ACHN (cell line): ENCODE measurements at regions not wholly inside any gene's neighbourhood (a gene's known extent, or its start where the extent isn't known, plus 50 kb on each side); places are given as distances from the start of the nearest gene placed in this dataset.
"Not testable (repeated sequence)": the region's sequence is repeated elsewhere in the genome, so short reads cannot be mapped to it uniquely, and the experiment has no call there.

Experiments used
- DNase-seq: peaks from one replicate; pipeline ENCODE4 v3.0.0-alpha.2; 2015
- in situ Hi-C: cut with HindIII; loops from 2 replicates; pipeline ENCODE4 v1.10.0; 2017; ENCODE audit warnings: low sequenced_read_pairs, low pct_ligation_motif_present, low pct_unique_long_range_greater_than_20kb

DNA sequence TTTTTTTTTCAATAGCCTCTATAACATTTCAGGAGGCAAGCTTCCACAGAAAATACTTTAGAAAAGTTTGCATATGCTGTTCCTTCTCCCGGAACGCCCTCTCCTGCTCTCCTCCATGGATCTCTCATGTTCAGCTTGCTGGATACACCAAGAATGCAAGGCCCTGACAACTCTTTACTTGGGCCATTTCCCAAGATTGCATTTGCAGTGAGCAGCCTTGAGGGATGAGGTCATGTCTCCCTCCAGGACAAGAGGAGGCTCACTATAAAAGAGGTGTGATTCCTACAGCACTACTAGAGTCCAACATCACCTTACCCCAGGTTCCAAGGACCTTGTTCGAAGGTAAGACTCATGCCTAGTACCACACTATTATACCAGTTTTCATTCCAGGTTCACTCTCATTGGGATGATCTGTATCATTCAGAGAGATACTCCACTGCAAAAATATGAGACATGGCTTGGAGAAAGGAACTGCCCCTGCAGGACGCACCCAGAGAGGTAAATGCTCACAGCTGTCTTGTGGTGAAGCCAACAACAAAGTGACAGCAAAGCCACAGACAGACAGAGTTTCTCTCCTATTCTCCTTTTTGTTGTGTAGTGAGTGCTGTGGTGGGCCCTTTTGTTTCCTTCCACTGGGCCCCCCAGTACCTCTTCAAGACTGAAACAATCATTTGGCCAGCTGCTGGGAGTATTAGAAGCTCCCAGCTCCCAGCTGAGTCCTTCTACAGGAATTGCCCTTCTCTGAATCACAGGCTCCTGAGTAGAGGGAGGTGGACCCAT lies 151.7 kb upstream of the ZNF366 start:
- DNase-seq: no peak
- in situ Hi-C loops: no loop called here

- in situ Hi-C loops: no loop called here
- DNase-seq: no peak
Measured at GRCh38 chr5:72658161-72658560, 151.0 kb upstream of the ZNF366 start.

DNA sequence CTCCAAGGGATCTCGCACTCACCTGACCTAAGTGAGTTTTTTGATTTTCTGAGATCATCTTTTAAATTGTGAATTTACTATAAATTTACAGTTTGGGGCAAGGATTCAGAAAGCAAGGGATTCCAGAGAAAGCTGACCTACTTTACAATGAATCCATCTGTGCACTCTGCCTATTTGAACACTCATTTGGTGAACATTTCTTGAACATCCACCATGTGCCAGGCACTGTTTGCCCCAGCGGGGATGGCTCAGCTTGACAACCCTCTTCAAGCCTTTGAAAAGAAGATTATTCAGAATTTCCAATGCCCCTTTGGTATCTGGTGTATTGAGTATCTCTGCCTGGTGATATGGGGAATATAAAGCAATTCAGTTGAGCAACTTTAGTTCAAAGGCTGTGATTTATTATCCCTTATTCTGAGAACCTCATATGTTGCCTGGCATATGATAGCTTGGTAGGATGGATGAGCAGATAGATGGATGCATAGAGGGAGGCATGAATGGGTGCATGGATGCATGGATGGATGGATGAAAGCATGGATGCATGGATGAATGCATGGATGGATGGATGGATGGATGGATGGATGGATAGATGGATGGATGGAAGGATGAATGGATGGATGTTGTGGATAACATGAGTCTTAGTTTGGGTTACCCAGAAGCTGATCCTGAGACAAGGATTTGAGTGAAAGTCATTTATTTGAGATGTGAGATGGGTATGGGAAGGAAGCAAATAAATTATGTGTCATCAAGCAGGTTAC lies 149.7 kb upstream of the ZNF366 start:
- DNase-seq: no peak
- in situ Hi-C loops: no loop called here

DNA sequence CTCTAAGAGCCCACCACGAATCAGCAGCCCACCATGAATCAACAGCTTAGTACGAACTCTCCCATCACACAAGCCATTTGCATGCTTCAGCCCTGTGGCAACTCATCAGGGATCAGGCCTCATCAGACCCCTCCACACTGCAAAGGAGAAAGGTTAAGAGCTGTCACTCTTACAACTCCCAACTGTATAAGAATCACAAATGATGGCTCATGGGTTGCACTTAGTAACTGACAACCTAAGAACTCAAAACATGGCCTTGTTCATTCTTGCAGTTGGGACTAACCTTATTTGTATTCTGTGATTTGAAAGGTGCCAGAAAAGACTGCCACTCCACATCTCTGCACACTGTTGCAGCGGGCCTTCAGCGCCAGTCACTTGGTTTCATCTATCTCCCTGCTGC lies 149.1 kb upstream of the ZNF366 start:
- in situ Hi-C loops: no loop called here
- no peak for DNase-seq

DNA sequence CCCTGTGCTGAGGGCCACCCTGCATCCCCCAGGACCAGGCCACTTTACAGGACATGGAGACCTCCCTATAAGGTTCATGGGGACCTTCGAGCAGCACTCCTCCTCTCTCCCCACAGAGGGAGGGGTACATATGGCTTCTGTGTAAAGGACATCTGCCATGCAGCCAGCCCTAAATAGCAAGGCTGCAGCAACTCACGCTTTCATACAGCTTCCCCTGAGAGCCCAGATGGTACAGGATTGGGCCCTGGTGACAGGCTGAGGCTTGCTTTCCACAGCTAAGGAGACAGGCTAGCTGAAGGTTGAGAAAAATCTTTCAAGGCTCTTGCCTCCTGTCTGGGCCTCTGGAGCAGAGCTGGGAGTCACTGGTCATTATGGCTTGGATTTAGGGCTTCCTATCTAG lies 147.0 kb upstream of the ZNF366 start:
- DNase-seq: no peak
- in situ Hi-C loops: no loop called here

DNA sequence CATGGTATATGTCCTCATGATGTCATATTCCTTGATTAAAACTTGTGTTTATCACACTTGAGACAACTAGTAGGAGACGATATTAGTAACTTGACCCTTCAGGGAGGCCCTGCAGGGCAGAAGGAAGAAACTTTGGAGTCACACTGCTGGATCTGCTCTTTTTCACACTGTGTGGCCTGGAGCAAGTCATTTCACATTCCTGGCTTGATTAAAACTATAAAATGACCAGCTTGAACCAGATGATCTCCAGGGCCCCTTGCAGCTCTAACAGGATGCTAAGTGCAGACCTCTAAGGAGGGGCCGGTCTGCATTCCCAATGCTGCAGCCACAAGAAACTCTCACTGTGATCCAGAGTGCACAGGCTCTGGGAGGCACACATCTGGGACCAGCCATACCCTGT lies 146.4 kb upstream of the ZNF366 start:
- in situ Hi-C loops: no loop called here
- no peak for DNase-seq

GRCh38 chr5:72651779-72652178 lies 144.6 kb upstream of the ZNF366 start:
- no peak for DNase-seq

GRCh38 chr5:72651109-72651508 lies 143.9 kb upstream of the ZNF366 start:
- in situ Hi-C loops: no loop called here
- DNase-seq: no peak

More at GRCh38 chr5:72651779-72652178, 144.6 kb upstream of the ZNF366 start:
- in situ Hi-C loops: no loop called here

GRCh38 chr5:72649449-72649848 lies 142.2 kb upstream of the ZNF366 start:
- in situ Hi-C loops: no loop called here
- no peak for DNase-seq

DNA sequence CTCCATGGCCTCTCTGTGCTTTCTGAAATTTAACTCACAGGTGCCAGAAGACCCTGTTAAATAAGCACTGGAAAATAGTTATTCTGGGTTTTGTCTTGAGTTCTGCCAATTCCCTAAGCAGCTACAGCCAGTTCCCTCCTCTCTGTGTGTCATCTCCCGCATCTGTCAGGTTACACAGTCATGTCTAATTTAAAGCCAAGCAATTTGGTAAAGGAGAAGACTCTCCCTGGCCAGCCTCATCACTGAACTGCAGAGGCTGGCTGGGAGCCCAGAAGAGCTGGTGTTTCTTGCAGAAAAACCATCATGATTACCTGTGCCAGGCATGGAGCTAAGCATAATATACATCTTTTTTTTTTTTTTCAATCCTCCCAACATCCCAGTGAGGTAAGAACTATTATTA lies 141.3 kb upstream of the ZNF366 start:
- DNase-seq: no peak
- in situ Hi-C loops: no loop called here

DNA sequence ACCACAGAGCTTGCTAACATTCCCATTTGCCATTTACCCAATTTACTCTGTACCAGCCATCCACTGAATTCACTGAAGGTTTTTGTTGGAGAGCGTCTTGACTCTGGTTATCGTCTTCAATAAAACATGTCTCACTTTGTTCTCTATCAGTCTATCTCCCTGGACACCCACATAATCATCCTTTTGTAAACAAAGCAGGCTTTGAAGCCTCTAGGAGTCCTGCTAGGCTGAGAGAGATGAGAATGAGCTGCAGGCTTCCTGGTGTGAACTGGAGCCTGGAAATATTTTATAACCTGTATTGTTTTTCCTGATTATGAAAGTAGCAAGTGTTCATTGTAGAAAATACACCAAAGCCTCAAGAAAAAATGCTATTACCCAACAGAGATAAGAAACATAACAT lies 140.6 kb upstream of the ZNF366 start:
- in situ Hi-C loops: no loop called here
- no peak for DNase-seq

- in situ Hi-C loops: no loop called here
- no peak for DNase-seq
Measured at GRCh38 chr5:72646246-72646866, 139.1 kb upstream of the ZNF366 start.

- in situ Hi-C loops: no loop called here
Measured at GRCh38 chr5:72645064-72645846, 138.0 kb upstream of the ZNF366 start.

DNA sequence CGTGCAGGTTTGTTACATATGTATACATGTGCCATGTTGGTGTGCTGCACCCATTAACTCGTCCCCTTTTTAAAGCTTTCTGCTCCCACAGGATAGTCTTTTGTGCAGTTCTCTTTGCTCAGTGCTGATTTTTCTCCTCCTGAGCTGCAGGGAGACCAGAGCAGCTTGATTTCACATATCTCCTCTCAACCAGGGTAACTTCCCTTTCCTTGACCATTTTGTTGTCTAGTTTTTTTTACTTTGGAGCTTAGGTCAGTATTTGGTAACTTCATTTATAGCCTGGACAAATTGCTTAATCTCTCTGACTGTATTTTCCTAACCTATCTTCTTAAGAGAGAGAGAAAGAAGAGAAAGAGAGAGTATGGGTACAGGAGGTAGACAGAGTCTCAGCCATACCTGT lies 137.1 kb upstream of the ZNF366 start:
- DNase-seq: no peak
- in situ Hi-C loops: no loop called here

More at GRCh38 chr5:72645064-72645846, 138.0 kb upstream of the ZNF366 start:
- no peak for DNase-seq

- in situ Hi-C loops: no loop called here
- DNase-seq: no peak
Measured at GRCh38 chr5:72641164-72641563, 134.0 kb upstream of the ZNF366 start.

DNA sequence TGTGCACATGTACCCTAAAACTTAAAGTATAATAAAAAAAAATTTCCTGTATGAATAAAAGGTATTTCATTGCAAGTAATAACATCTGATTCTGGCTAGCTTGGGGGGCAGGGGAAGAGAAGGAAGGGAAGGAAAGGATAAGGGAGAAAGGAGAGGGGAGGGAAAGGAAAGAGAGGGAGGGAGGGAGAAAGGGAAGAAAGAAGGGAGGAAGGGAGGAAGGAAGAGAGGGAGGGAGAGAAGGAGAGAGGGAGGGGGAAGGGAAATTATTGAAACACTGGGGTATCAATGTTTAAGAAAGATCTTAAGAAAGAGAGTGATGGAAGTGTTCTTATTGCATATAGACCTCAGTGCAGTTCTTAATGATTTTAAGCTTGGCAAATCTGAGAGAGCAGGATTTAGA lies 129.8 kb upstream of the ZNF366 start:
- no peak for DNase-seq
- in situ Hi-C loops: no loop called here

GRCh38 chr5:72636565-72636964 lies 129.4 kb upstream of the ZNF366 start:
- DNase-seq, in situ Hi-C loops: not testable (repeated sequence)

DNA sequence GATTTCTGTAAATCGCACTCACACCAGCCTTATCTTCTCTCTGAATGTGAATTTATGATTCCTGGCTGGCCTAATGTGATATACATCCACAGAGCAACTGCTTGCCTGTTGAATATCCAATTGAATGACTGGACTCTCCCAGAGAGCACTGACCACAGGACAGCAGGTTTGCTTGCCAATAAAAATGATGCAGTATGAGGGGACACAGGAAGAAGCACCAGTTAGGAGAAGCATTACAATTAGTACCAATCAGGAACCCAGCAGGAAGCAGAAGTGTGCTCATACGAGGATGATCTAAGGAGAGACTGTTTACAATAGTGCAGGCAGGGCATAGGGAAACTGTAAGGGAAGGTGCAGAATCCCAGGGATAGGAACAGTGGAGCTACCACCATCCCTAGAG lies 127.2 kb upstream of the ZNF366 start:
- no peak for DNase-seq
- in situ Hi-C loops: no loop called here

GRCh38 chr5:72633649-72634048 lies 126.4 kb upstream of the ZNF366 start:
- in situ Hi-C loops: no loop called here
- DNase-seq: no peak
